ENCODE measurements at regions not wholly inside any gene's neighbourhood (a gene's known extent, or its start where the extent isn't known, plus 50 kb on each side); places are given as distances from the start of the nearest gene placed in this dataset.

DNA sequence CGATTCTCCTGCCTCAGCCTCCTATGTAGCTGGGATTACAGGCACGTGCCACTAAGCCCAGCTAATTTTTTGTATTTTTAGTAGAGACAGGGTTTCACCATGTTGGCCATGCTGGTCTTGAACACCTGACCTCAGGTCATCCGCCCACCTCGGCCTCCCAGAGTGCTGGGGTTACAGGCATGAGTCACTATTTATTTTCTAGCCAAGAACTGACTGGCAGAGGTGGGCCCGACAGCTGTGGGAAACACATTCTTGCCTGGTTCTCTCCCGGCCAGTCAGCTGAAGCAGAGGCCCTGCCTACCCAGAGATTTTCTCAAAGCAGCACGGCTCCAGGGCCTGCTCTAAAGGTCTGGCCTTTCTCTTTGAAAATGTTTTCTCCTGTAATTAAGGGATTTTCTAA, 108.0 kb downstream of the KCTD15 start:
- ChIA-PET POLR2A (no interaction called here), CTCF (no interaction called here)
- TF ChIP-seq, protein P1, sequence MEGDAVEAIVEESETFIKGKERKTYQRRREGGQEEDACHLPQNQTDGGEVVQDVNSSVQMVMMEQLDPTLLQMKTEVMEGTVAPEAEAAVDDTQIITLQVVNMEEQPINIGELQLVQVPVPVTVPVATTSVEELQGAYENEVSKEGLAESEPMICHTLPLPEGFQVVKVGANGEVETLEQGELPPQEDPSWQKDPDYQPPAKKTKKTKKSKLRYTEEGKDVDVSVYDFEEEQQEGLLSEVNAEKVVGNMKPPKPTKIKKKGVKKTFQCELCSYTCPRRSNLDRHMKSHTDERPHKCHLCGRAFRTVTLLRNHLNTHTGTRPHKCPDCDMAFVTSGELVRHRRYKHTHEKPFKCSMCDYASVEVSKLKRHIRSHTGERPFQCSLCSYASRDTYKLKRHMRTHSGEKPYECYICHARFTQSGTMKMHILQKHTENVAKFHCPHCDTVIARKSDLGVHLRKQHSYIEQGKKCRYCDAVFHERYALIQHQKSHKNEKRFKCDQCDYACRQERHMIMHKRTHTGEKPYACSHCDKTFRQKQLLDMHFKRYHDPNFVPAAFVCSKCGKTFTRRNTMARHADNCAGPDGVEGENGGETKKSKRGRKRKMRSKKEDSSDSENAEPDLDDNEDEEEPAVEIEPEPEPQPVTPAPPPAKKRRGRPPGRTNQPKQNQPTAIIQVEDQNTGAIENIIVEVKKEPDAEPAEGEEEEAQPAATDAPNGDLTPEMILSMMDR (IDR thresholded peaks at IDR 0.05; ENCODE audit: insufficient read depth, low read length, missing control alignments): no peak
- no peak overlapping the region for H3K4me3 ChIP-seq (ENCODE audit: low read depth, low read length)
- no peak for DNase-seq (ENCODE audit: low read depth, low spot score)

DNA sequence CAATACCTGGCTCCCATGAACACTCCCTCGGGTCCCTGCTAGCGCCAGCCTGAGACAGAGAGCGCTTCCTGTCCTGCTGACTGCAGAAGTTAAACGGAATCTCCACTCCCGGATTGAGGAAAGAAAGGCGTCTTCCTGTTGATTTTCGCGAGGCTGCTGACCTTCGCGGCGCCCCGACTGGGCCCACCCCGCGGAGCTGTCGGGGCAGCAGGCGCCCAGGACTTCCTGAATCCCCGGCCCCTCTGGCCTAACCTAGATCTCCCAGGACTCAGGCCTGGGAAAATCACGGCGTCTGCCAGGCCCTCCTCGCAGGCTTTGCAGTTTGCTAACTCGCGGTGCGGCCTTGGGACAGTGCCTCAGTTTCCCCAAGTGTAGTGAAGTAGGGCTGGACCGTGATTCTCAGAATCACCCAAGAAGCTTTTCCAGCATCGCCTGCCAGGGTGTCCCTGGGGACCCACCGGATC, 108.8 kb downstream of the KCTD15 start:
- ChIA-PET CTCF (no interaction called here), POLR2A (no interaction called here)
- DNase-seq (ENCODE audit: low read depth, low spot score): no peak
- TF ChIP-seq, protein P1 (IDR thresholded peaks at IDR 0.05; ENCODE audit: insufficient read depth, low read length, missing control alignments): no peak
- H3K4me3 ChIP-seq (ENCODE audit: low read depth, low read length): peak overlapping the region; percentile 18; the same call in 1 of the 2 replicates

DNA sequence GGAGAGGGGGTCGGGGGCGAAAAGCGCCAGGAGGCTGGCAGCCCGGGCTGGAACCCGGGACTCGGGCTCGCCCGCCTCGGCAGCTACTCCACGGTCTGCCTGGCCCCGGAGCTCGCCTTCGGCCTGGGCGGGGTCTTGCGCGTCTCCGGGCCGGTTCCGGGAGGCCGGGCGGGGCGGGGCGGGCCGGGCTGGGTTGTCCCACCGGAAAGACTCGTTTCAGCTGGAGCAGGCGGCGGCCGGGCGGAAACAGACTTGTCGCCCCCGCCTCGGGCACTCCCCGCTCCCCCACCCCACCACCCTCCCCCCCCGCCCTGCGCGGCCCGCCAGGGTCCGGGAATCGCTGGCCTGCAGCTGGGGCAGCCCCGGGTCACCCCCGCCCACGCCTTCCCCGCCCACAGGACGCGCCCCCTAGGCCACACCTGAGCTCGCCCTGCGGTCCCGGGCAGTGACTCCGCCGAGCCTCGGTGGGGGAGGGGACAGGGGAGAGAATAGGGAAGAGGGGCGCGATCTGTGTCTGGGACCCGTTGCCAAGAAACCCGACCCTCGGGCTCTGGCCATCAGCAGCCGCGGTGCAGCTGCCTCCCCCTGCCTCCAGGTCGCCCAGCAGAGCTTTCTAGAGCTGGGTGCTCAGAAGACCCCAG, 109.4 kb downstream of the KCTD15 start:
- ChIA-PET CTCF (no interaction called here), POLR2A (no interaction called here)
- TF ChIP-seq, protein P1 (IDR thresholded peaks at IDR 0.05; ENCODE audit: insufficient read depth, low read length, missing control alignments): no peak
- H3K4me3 ChIP-seq (ENCODE audit: low read depth, low read length): peak overlapping the region; percentile 18; the same call in 1 of the 2 replicates
- DNase-seq (ENCODE audit: low read depth, low spot score): no peak

DNA sequence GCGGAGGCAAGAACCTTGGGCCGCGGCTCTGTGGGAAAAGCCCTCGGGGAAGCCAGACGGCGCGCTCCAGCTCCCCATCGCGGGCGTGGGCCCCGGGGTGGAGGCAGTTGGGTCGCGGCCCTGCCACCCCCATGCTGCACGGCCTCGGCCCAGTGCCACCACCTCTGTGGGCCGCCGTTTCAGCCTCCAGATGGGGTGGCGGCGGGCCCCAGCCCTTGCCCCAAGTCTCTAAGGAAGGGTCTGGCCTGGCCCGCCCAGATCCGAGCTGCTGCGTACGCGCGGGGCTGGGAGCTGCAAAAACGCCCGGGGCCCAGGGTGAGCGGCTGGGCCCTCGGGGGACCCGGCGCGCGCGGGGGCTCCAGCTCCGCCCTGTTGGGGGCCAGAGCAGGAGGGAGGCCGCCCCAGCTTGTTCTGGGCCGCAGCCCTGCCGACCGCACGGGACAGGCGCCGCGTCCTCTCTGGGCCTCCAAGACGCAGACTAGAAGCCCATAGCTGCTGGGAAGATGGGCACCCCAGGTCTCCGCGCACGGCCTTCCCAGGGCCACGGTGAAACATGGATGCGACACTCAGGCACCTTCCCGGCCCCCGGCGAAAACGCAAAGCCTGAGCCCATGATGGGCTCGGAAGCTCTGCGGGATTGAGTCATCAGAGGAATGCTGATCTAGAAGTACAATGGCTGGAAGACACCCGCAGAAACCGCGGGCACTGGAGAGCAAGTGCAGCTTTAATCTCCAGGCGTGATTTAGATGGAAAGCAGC, 110.1 kb downstream of the KCTD15 start:
- CTCF ChIA-PET: no interaction called here
- no peak overlapping the region for H3K4me3 ChIP-seq (ENCODE audit: low read depth, low read length)
- POLR2A ChIA-PET: no interaction called here
- no peak for DNase-seq (ENCODE audit: low read depth, low spot score)
- TF ChIP-seq, protein P1 (IDR thresholded peaks at IDR 0.05; ENCODE audit: insufficient read depth, low read length, missing control alignments): no peak

DNA sequence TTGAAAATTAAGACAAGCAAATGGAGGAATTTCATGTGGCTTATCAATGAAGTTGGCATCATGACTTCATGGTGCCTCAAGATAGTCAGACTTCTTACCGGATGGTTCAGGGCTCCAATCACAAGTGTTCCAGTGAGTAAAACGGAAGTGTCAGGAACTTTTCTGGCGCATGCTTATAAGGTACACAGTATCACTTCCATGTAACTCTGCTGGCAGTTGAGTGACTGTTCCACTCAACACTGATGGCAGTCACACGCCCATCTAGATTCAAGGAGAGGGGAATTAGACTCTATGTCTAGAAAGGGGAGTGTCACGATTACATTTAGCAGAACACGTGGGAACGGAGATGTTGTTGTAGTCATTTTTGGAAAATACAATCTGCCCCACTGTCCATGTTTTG, 114.3 kb downstream of the KCTD15 start:
- no peak overlapping the region for H3K4me3 ChIP-seq (ENCODE audit: low read depth, low read length)
- ChIA-PET POLR2A (no interaction called here), CTCF (no interaction called here)
- TF ChIP-seq, protein P1 (IDR thresholded peaks at IDR 0.05; ENCODE audit: insufficient read depth, low read length, missing control alignments): no peak
- no peak for DNase-seq (ENCODE audit: low read depth, low spot score)

- CTCF ChIA-PET: no interaction called here
Observed at GRCh38 chr19:33914599-33914998, 117.9 kb downstream of the KCTD15 start.

More at GRCh38 chr19:33914599-33914998, 117.9 kb downstream of the KCTD15 start:
- no peak overlapping the region for H3K4me3 ChIP-seq (ENCODE audit: low read depth, low read length)
- TF ChIP-seq, protein P1 (IDR thresholded peaks at IDR 0.05; ENCODE audit: insufficient read depth, low read length, missing control alignments): no peak
- no peak for DNase-seq (ENCODE audit: low read depth, low spot score)
- POLR2A ChIA-PET: no interaction called here
